Mammary epithelial cell (primary cell): ENCODE measurements at regions not wholly inside any gene's neighbourhood (a gene's known extent, or its start where the extent isn't known, plus 50 kb on each side); places are given as distances from the start of the nearest gene placed in this dataset.

Source experiments
- EZH2 ChIP-seq: IDR thresholded peaks from 2 replicates; pipeline ENCODE4 v1.6.1; 2012; ENCODE audit warnings: low read length, inconsistent platforms, borderline replicate concordance
- TF ChIP-seq, protein P1 (sequence below), 2 donors: IDR thresholded peaks in 1 of 2; conservative IDR thresholded peaks in 1 of 2; 2 replicates each; pipeline ENCODE4 v1.5.1; 2011 to 2012; ENCODE audit warnings: inconsistent platforms in 2 of 2, low read length in 2 of 2, mild to moderate bottlenecking in 2 of 2, control low read depth in 1 of 2, low read depth in 1 of 2; ENCODE audit not compliant: insufficient read depth in 1 of 2; ENCODE audit errors: extremely low read depth in 1 of 2

DNA sequence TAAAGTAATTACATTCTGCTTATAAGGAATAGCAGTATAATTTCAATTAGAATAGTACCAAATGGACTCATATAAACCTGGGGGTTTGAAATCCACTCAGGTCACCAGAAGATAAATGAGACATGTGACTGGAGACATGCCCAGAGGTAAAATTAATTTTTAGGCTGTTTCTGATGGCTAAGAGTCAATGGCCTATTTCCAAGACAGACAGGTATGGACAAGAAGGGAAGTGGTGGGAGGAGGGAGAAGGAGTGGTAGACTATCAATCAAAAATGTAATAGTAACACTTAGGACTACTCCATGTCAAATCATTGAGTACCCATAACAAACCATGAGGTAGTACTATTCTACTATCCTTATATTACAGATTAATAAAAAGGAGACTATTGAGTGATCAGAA is 544.0 kb downstream of the GALC start:
- TF ChIP-seq EZH2, result no peak
- TF ChIP-seq, protein P1, sequence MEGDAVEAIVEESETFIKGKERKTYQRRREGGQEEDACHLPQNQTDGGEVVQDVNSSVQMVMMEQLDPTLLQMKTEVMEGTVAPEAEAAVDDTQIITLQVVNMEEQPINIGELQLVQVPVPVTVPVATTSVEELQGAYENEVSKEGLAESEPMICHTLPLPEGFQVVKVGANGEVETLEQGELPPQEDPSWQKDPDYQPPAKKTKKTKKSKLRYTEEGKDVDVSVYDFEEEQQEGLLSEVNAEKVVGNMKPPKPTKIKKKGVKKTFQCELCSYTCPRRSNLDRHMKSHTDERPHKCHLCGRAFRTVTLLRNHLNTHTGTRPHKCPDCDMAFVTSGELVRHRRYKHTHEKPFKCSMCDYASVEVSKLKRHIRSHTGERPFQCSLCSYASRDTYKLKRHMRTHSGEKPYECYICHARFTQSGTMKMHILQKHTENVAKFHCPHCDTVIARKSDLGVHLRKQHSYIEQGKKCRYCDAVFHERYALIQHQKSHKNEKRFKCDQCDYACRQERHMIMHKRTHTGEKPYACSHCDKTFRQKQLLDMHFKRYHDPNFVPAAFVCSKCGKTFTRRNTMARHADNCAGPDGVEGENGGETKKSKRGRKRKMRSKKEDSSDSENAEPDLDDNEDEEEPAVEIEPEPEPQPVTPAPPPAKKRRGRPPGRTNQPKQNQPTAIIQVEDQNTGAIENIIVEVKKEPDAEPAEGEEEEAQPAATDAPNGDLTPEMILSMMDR (conservative IDR thresholded peaks at IDR 0.05 in 1 of 2, IDR thresholded peaks at IDR 0.05 in 1 of 2; ENCODE audit: extremely low read depth in 1 of 2, insufficient read depth in 1 of 2, low read depth in 1 of 2, low read length in 2 of 2), result no peak
